ENCODE measurements at regions not wholly inside any gene's neighbourhood (a gene's known extent, or its start where the extent isn't known, plus 50 kb on each side); places are given as distances from the start of the nearest gene placed in this dataset.

- TF ChIP-seq GABPA (IDR thresholded peaks at IDR 0.05; ENCODE audit: low read depth), result no peak
- no peak for TF ChIP-seq POLR2AphosphoS5 (IDR thresholded peaks at IDR 0.05; ENCODE audit: low read depth)
- no peak for TF ChIP-seq CTCF (IDR thresholded peaks at IDR 0.05; ENCODE audit: insufficient read depth, low read length)
- no peak for TF ChIP-seq SPI1 (IDR thresholded peaks at IDR 0.05; ENCODE audit: borderline replicate concordance, low read depth)
- TF ChIP-seq, protein P1, sequence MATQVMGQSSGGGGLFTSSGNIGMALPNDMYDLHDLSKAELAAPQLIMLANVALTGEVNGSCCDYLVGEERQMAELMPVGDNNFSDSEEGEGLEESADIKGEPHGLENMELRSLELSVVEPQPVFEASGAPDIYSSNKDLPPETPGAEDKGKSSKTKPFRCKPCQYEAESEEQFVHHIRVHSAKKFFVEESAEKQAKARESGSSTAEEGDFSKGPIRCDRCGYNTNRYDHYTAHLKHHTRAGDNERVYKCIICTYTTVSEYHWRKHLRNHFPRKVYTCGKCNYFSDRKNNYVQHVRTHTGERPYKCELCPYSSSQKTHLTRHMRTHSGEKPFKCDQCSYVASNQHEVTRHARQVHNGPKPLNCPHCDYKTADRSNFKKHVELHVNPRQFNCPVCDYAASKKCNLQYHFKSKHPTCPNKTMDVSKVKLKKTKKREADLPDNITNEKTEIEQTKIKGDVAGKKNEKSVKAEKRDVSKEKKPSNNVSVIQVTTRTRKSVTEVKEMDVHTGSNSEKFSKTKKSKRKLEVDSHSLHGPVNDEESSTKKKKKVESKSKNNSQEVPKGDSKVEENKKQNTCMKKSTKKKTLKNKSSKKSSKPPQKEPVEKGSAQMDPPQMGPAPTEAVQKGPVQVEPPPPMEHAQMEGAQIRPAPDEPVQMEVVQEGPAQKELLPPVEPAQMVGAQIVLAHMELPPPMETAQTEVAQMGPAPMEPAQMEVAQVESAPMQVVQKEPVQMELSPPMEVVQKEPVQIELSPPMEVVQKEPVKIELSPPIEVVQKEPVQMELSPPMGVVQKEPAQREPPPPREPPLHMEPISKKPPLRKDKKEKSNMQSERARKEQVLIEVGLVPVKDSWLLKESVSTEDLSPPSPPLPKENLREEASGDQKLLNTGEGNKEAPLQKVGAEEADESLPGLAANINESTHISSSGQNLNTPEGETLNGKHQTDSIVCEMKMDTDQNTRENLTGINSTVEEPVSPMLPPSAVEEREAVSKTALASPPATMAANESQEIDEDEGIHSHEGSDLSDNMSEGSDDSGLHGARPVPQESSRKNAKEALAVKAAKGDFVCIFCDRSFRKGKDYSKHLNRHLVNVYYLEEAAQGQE (IDR thresholded peaks at IDR 0.05; ENCODE audit: insufficient replicate concordance, low read depth), result no peak
- no peak overlapping the region for H3K4me3 ChIP-seq (replicated peaks; ENCODE audit: insufficient read depth, low read length)
- H3K27ac ChIP-seq (replicated peaks), result no peak overlapping the region
- DNase-seq (ENCODE audit: low read depth in 1 of 2, low spot score in 1 of 2), result peak; percentile 2 to 25
- H3K27me3 ChIP-seq (ENCODE audit: insufficient read depth, poor library complexity, severe bottlenecking), result no peaks in the 10 kb centered on the region
These were observed 66.2 kb upstream of the ARID5B start for GRCh38 chr10:61835069-61835945.

GRCh38 chr10:61835946-61836887 is 65.3 kb upstream of the ARID5B start:
- H3K27ac ChIP-seq (replicated peaks), result no peak overlapping the region
- DNase-seq (ENCODE audit: low read depth in 1 of 2, low spot score in 1 of 2), result no peak
- TF ChIP-seq, protein P1 (IDR thresholded peaks at IDR 0.05; ENCODE audit: insufficient replicate concordance, low read depth), result no peak
- TF ChIP-seq CTCF (IDR thresholded peaks at IDR 0.05; ENCODE audit: insufficient read depth, low read length) (no peak), POLR2AphosphoS5 (IDR thresholded peaks at IDR 0.05; ENCODE audit: low read depth) (no peak), SPI1 (IDR thresholded peaks at IDR 0.05; ENCODE audit: borderline replicate concordance, low read depth) (no peak), GABPA (IDR thresholded peaks at IDR 0.05; ENCODE audit: low read depth) (no peak)
- no peak overlapping the region for H3K4me3 ChIP-seq (replicated peaks; ENCODE audit: insufficient read depth, low read length)
- no peaks in the 10 kb centered on the region for H3K27me3 ChIP-seq (ENCODE audit: insufficient read depth, poor library complexity, severe bottlenecking)

DNA sequence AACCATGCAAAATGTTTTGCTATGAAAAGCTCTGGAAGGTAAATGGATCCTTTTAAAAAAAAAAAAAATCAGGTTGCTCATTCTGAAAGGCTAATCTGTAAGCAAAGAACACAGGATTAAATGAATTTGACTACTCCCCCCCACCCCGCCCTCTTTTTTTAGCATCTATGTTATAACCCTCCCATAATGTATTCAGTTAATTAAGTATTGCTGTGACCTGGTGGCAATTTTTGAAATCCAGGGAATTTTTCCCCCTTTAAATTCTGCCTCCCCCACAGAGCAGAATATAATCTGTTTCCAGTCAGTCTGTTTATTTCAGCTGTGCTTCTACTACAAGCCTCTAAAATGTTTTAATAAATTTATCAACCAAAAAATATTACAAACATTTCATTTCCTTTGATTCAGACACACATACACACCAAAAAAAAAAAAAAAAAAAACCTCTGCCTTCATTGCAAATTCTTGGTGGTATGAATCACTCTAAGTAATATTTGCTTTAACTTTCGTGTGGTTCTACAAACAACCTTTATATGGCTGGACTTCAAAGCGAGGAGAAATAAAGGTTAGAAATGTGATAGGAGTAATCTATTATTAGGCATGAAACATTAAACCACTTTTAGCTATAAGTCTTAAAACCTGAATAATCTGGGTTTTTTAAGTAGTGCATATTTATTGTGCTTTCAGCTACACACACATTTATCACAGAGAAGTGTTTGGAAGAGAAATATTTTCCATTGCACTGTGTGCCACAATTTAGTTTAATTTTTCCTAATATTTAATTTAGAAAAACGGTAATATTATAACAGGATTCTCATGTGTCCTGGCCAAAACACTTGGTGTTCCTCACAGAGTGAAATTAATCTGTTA is 64.4 kb upstream of the ARID5B start:
- TF ChIP-seq SPI1 (IDR thresholded peaks at IDR 0.05; ENCODE audit: borderline replicate concordance, low read depth) (no peak), POLR2AphosphoS5 (IDR thresholded peaks at IDR 0.05; ENCODE audit: low read depth) (no peak), GABPA (IDR thresholded peaks at IDR 0.05; ENCODE audit: low read depth) (no peak), CTCF (IDR thresholded peaks at IDR 0.05; ENCODE audit: insufficient read depth, low read length) (no peak)
- TF ChIP-seq, protein P1 (IDR thresholded peaks at IDR 0.05; ENCODE audit: insufficient replicate concordance, low read depth), result no peak
- no peak overlapping the region for H3K4me3 ChIP-seq (replicated peaks; ENCODE audit: insufficient read depth, low read length)
- H3K27me3 ChIP-seq (ENCODE audit: insufficient read depth, poor library complexity, severe bottlenecking), result no peaks in the 10 kb centered on the region
- DNase-seq (ENCODE audit: low read depth in 1 of 2, low spot score in 1 of 2), result no peak
- no peak overlapping the region for H3K27ac ChIP-seq (replicated peaks)
